Effector memory CD4-positive, alpha-beta T cell (primary cell): ENCODE measurements at regions not wholly inside any gene's neighbourhood (a gene's known extent, or its start where the extent isn't known, plus 50 kb on each side); places are given as distances from the start of the nearest gene placed in this dataset.
"Not testable (repeated sequence)": the region's sequence is repeated elsewhere in the genome, so short reads cannot be mapped to it uniquely, and the experiment has no call there.

Experiments
- DNase-seq, 3 donors: peaks; one replicate each; pipeline ENCODE4 v3.0.0-alpha.2; 2020
- H3K27ac ChIP-seq: 2 replicates; pipeline ENCODE4 v1.7.0; 2013; ENCODE audit warnings: mild to moderate bottlenecking, low read length, moderate library complexity; ENCODE audit not compliant: insufficient read depth, poor library complexity, severe bottlenecking
- H3K27me3 ChIP-seq: replicated peaks from 2 replicates; pipeline ENCODE4 v1.7.0; 2013; ENCODE audit warnings: mild to moderate bottlenecking, low read length; ENCODE audit not compliant: insufficient read depth, control insufficient read depth, poor library complexity, severe bottlenecking
- H3K36me3 ChIP-seq: 2 replicates; pipeline ENCODE4 v1.7.0; 2013; ENCODE audit warnings: mild to moderate bottlenecking, low read length, moderate library complexity; ENCODE audit not compliant: control insufficient read depth, insufficient read depth
- H3K4me1 ChIP-seq: 2 replicates; pipeline ENCODE4 v1.7.0; 2013; ENCODE audit warnings: low read length, mild to moderate bottlenecking; ENCODE audit not compliant: control insufficient read depth, insufficient read depth, poor library complexity, severe bottlenecking
- H3K4me3 ChIP-seq: 2 replicates; pipeline ENCODE4 v1.7.0; 2013; ENCODE audit warnings: low read length, low read depth, mild to moderate bottlenecking; ENCODE audit not compliant: insufficient read depth, poor library complexity, severe bottlenecking
- H3K9me3 ChIP-seq: 2 replicates; pipeline ENCODE4 v1.7.0; 2013; ENCODE audit warnings: mild to moderate bottlenecking, low read length, moderate library complexity; ENCODE audit not compliant: control insufficient read depth

- Histone ChIP-seq H3K27ac (no peak overlapping the region), H3K4me1 (no peaks in the 10 kb centered on the region), H3K36me3 (no peaks in the 10 kb centered on the region), H3K27me3 (no peaks in the 10 kb centered on the region), H3K4me3 (no peak overlapping the region), H3K9me3 (no peaks in the 10 kb centered on the region)
- DNase-seq, result no peak
Observed at GRCh38 chr4:189232274-189232673, 708.4 kb upstream of the FRG1 start.

- not testable (repeated sequence) for H3K27me3 ChIP-seq, H3K9me3 ChIP-seq, H3K4me3 ChIP-seq, H3K27ac ChIP-seq, H3K4me1 ChIP-seq, H3K36me3 ChIP-seq
- peak; percentile 9 to 15 (median 13) for DNase-seq
Observed at GRCh38 chr4:189233754-189234153, 706.9 kb upstream of the FRG1 start.

- not testable (repeated sequence) for H3K36me3 ChIP-seq, H3K4me1 ChIP-seq, H3K4me3 ChIP-seq, H3K27ac ChIP-seq, H3K9me3 ChIP-seq, H3K27me3 ChIP-seq
- DNase-seq, result peak in 1 of 3 donors; percentile 2
Observed at GRCh38 chr4:189234948-189235347, 705.7 kb upstream of the FRG1 start.

GRCh38 chr4:189235599-189235998 lies 705.1 kb upstream of the FRG1 start:
- no peak for DNase-seq
- H3K9me3 ChIP-seq, result no peaks in the 10 kb centered on the region
- H3K4me3 ChIP-seq, result no peak overlapping the region
- no peak overlapping the region for H3K27ac ChIP-seq
- H3K36me3 ChIP-seq, result no peaks in the 10 kb centered on the region
- H3K4me1 ChIP-seq, result no peaks in the 10 kb centered on the region
- H3K27me3 ChIP-seq, result no peaks in the 10 kb centered on the region

- not testable (repeated sequence) for DNase-seq, H3K36me3 ChIP-seq, H3K9me3 ChIP-seq, H3K27me3 ChIP-seq, H3K27ac ChIP-seq, H3K4me3 ChIP-seq, H3K4me1 ChIP-seq
Observed at GRCh38 chr4:189236321-189236720, 704.4 kb upstream of the FRG1 start.

GRCh38 chr4:189237340-189237739 lies 703.3 kb upstream of the FRG1 start:
- Histone ChIP-seq H3K4me1 (no peaks in the 10 kb centered on the region), H3K4me3 (no peak overlapping the region), H3K9me3 (no peaks in the 10 kb centered on the region), H3K36me3 (no peaks in the 10 kb centered on the region), H3K27me3 (no peaks in the 10 kb centered on the region), H3K27ac (no peak overlapping the region)
- no peak for DNase-seq

GRCh38 chr4:189255636-189256035 lies 685.0 kb upstream of the FRG1 start:
- H3K9me3 ChIP-seq, result no peaks in the 10 kb centered on the region
- H3K27ac ChIP-seq, result no peak overlapping the region
- H3K4me3 ChIP-seq, result no peak overlapping the region
- no peaks in the 10 kb centered on the region for H3K27me3 ChIP-seq
- no peak for DNase-seq
- H3K4me1 ChIP-seq, result no peaks in the 10 kb centered on the region
- no peaks in the 10 kb centered on the region for H3K36me3 ChIP-seq

- H3K27ac ChIP-seq, result no peak overlapping the region
- H3K4me3 ChIP-seq, result no peak overlapping the region
- DNase-seq, result no peak
- no peaks in the 10 kb centered on the region for H3K9me3 ChIP-seq
- H3K27me3 ChIP-seq, result no peaks in the 10 kb centered on the region
- H3K36me3 ChIP-seq, result no peaks in the 10 kb centered on the region
- no peaks in the 10 kb centered on the region for H3K4me1 ChIP-seq
Observed at GRCh38 chr4:189261475-189261874, 679.2 kb upstream of the FRG1 start.

- Histone ChIP-seq H3K27ac (no peak overlapping the region), H3K4me1 (no peaks in the 10 kb centered on the region), H3K27me3 (no peaks in the 10 kb centered on the region), H3K4me3 (no peak overlapping the region), H3K9me3 (no peaks in the 10 kb centered on the region), H3K36me3 (no peaks in the 10 kb centered on the region)
- DNase-seq, result no peak
Observed at GRCh38 chr4:189265515-189265914, 675.2 kb upstream of the FRG1 start.

GRCh38 chr4:189267312-189267965 lies 673.2 kb upstream of the FRG1 start:
- no peaks in the 10 kb centered on the region for H3K9me3 ChIP-seq
- H3K27me3 ChIP-seq, result no peaks in the 10 kb centered on the region
- H3K4me1 ChIP-seq, result no peaks in the 10 kb centered on the region
- no peaks in the 10 kb centered on the region for H3K36me3 ChIP-seq
- no peak overlapping the region for H3K27ac ChIP-seq
- no peak for DNase-seq
- no peak overlapping the region for H3K4me3 ChIP-seq
